Hepatocyte (in vitro differentiated cells): ENCODE measurements at regions not wholly inside any gene's neighbourhood (a gene's known extent, or its start where the extent isn't known, plus 50 kb on each side); places are given as distances from the start of the nearest gene placed in this dataset.

Source experiments
- DNase-seq: peaks from one replicate; pipeline ENCODE4 v3.0.0-alpha.2; 2016; ENCODE audit warnings: low spot score
- H2AFZ ChIP-seq: fragments of 200-600 bp; sonication (generic); 2 replicates; pipeline ENCODE4 v1.6.0; 2016; ENCODE audit warnings: antibody characterized with exemption, mild to moderate bottlenecking
- H3K27ac ChIP-seq: fragments of 200-600 bp; sonication (generic); 2 replicates; pipeline ENCODE4 v1.5.1; 2016; ENCODE audit warnings: mild to moderate bottlenecking
- H3K27me3 ChIP-seq: fragments of 200-600 bp; sonication (generic); 2 replicates; pipeline ENCODE4 v1.6.1; 2016
- H3K36me3 ChIP-seq: fragments of 200-600 bp; sonication (generic); replicated peaks from 2 replicates; pipeline ENCODE4 v1.5.1; 2016; ENCODE audit warnings: low read depth; ENCODE audit not compliant: insufficient read depth
- H3K4me1 ChIP-seq: fragments of 200-600 bp; sonication (generic); 2 replicates; pipeline ENCODE4 v1.5.1; 2016; ENCODE audit warnings: mild to moderate bottlenecking, moderate library complexity; ENCODE audit not compliant: insufficient read depth
- H3K4me2 ChIP-seq: fragments of 200-600 bp; sonication (generic); 2 replicates; pipeline ENCODE4 v1.6.0; 2016
- H3K4me3 ChIP-seq: fragments of 200-600 bp; sonication (generic); 2 replicates; pipeline ENCODE4 v1.5.1; 2016; ENCODE audit warnings: mild to moderate bottlenecking
- H3K79me2 ChIP-seq: fragments of 200-600 bp; sonication (generic); 2 replicates; pipeline ENCODE4 v1.6.0; 2017; ENCODE audit warnings: mild to moderate bottlenecking
- H3K9me2 ChIP-seq: fragments of 200-600 bp; sonication (generic); replicated peaks from 2 replicates; pipeline ENCODE4 v1.6.0; 2017; ENCODE audit warnings: mild to moderate bottlenecking; ENCODE audit not compliant: insufficient read depth
- H3K9me3 ChIP-seq: fragments of 200-600 bp; sonication (generic); 2 replicates; pipeline ENCODE4 v1.5.1; 2016; ENCODE audit warnings: low read depth, mild to moderate bottlenecking
- H4K20me1 ChIP-seq: fragments of 200-600 bp; sonication (generic); 2 replicates; pipeline ENCODE4 v1.6.0; 2016; ENCODE audit warnings: mild to moderate bottlenecking; ENCODE audit not compliant: insufficient read depth, poor library complexity, severe bottlenecking
- EZH2 ChIP-seq: fragments of 200-600 bp; sonication (generic); IDR thresholded peaks from 2 replicates; pipeline ENCODE4 v1.6.1; 2016; ENCODE audit warnings: antibody characterized with exemption, mild to moderate bottlenecking, borderline replicate concordance
- EZH2phosphoT487 ChIP-seq: fragments of 200-600 bp; sonication (generic); IDR thresholded peaks from one replicate; pipeline ENCODE4 v1.6.1; 2018; ENCODE audit warnings: antibody characterized with exemption, mild to moderate bottlenecking, low read depth, moderate library complexity; ENCODE audit not compliant: unreplicated experiment, severe bottlenecking
- WGBS: methylation state at CpG from one replicate; pipeline ENCODE4 v1.1.6; 2016; ENCODE audit warnings: low lambda C conversion rate; ENCODE audit errors: missing lambda C conversion rate; 5-methylcytosine and 5-hydroxymethylcytosine counted together
- TF ChIP-seq, protein P1 (sequence below): fragments of 200-600 bp; sonication (generic); IDR thresholded peaks from 2 replicates; pipeline ENCODE4 v1.5.1; 2016; ENCODE audit warnings: antibody characterized with exemption, mild to moderate bottlenecking; ENCODE audit not compliant: poor library complexity

DNA sequence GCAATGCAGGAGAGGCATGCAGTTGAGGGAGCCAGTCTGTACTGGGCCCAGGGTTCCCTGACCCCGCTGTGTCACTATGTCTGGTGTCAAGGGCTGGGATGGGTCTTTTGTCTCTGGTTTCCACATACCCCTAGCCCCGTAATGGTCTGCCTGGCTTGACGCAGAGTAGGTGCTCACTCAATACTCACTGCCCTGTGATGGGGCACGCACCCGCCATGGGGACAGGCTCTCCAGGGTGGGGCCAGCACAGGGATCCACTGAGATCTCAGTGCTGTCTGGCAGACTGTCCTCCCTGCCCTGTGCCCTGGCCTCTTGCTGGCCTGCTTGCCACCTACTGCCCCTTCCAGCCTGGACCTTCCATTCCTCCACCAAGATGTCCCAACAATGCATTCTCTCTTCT is 101.7 kb upstream of the CD82 start:
- no peaks in the 10 kb centered on the region for H4K20me1 ChIP-seq
- no peaks in the 10 kb centered on the region for H3K4me1 ChIP-seq
- no peak overlapping the region for H3K4me2 ChIP-seq
- H3K27me3 ChIP-seq, result no peaks in the 10 kb centered on the region
- H3K9me3 ChIP-seq, result no peaks in the 10 kb centered on the region
- TF ChIP-seq EZH2phosphoT487 (no peak), EZH2 (no peak)
- TF ChIP-seq, protein P1, sequence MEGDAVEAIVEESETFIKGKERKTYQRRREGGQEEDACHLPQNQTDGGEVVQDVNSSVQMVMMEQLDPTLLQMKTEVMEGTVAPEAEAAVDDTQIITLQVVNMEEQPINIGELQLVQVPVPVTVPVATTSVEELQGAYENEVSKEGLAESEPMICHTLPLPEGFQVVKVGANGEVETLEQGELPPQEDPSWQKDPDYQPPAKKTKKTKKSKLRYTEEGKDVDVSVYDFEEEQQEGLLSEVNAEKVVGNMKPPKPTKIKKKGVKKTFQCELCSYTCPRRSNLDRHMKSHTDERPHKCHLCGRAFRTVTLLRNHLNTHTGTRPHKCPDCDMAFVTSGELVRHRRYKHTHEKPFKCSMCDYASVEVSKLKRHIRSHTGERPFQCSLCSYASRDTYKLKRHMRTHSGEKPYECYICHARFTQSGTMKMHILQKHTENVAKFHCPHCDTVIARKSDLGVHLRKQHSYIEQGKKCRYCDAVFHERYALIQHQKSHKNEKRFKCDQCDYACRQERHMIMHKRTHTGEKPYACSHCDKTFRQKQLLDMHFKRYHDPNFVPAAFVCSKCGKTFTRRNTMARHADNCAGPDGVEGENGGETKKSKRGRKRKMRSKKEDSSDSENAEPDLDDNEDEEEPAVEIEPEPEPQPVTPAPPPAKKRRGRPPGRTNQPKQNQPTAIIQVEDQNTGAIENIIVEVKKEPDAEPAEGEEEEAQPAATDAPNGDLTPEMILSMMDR, result no peak
- no peaks in the 10 kb centered on the region for H3K36me3 ChIP-seq
- H2AFZ ChIP-seq, result no peak overlapping the region
- no peak overlapping the region for H3K27ac ChIP-seq
- H3K4me3 ChIP-seq, result no peak overlapping the region
- no peak for DNase-seq
- no peaks in the 10 kb centered on the region for H3K79me2 ChIP-seq
- H3K9me2 ChIP-seq, result no peaks in the 10 kb centered on the region
- WGBS, result 97% methylated on average over 5 of the region's 5 CpGs

DNA sequence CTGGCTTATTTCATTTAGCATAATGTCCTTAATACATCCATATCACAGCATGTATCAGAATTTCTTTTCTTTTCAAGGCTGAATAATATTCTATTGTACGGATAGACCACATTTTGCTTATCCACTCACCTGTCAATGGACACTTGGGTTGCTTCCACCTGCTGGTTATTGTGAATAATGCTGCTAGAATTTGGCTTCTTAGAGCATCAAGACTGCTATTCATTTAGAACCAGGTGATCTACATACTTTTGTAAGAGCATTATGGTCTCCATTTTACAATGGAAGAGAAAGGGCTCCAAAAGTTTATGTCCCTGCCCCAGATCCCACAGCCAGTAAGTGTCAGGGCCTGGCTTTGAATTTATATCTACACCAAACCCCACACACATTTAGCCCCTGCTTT is 100.7 kb upstream of the CD82 start:
- Histone ChIP-seq H3K27me3 (no peaks in the 10 kb centered on the region), H3K4me2 (no peak overlapping the region), H3K9me2 (no peaks in the 10 kb centered on the region), H3K4me1 (no peaks in the 10 kb centered on the region), H3K9me3 (no peaks in the 10 kb centered on the region), H4K20me1 (no peaks in the 10 kb centered on the region), H3K4me3 (no peak overlapping the region), H3K36me3 (no peaks in the 10 kb centered on the region), H3K79me2 (no peaks in the 10 kb centered on the region), H3K27ac (no peak overlapping the region), H2AFZ (no peak overlapping the region)
- TF ChIP-seq EZH2phosphoT487, result no peak
- no peak for TF ChIP-seq EZH2
- TF ChIP-seq, protein P1, result no peak
- DNase-seq, result no peak
- WGBS, result 87% methylated on average over 1 of the region's 1 CpG

DNA sequence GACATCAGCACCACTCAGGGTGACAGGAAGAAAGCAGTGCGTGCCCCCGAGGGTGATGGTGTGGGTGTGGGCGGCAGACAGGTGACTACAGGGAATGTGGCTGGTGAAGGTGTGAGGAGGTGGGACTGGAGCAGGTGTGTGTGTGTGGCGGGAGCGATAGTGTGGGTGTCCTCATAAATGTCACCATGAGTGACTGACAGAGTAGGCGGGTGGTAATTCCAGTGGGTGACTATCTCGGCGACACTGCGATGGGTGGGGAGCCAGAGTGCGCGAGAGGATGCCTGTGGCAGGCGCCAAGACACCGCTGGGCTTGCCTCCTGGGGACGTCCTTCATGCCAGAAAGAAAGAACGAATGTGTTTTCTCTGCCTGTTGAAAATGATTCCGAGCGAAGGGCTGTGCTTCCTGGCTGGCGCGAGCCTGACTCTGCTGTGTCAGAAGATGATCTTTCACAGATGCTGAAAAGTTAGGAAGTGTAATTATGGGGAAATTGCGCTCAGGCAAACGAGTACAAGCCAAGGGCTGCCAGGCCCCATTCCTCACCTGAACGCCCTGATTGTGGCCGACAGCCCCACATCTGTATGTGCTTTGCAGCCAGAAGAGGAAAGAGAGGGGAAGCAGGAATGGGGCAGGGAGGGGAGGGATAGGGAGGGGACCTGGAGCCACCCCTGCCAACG is 98.8 kb upstream of the CD82 start:
- H3K4me1 ChIP-seq, result no peaks in the 10 kb centered on the region
- H4K20me1 ChIP-seq, result no peaks in the 10 kb centered on the region
- H3K27me3 ChIP-seq, result no peaks in the 10 kb centered on the region
- H3K36me3 ChIP-seq, result no peaks in the 10 kb centered on the region
- no peaks in the 10 kb centered on the region for H3K79me2 ChIP-seq
- H3K9me3 ChIP-seq, result no peaks in the 10 kb centered on the region
- no peak overlapping the region for H3K4me2 ChIP-seq
- no peak overlapping the region for H2AFZ ChIP-seq
- WGBS, result 62% methylated on average over 24 of the region's 24 CpGs
- peak; percentile 22 for DNase-seq
- no peaks in the 10 kb centered on the region for H3K9me2 ChIP-seq
- no peak overlapping the region for H3K4me3 ChIP-seq
- H3K27ac ChIP-seq, result no peak overlapping the region
- TF ChIP-seq, protein P1, result no peak

DNA sequence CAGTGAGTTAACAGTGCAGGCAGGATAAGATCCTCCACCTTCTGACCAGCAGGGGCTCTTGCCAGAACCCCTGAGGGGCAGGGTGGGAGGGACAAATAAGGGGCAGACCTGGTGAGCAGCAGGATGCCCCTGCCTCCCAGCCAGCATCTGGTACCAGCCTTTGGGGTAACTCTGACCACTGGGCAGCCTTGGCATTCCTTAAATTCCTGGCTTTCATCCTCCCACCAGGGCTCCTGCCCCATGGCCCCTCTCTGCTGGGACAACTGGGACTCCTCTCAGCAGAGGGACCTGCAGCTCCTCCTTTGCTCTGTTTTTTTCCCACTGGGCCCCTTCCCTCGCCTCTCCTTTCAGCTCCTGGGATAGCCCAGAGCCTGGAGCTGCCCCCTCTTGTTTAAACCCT is 98.0 kb upstream of the CD82 start:
- no peaks in the 10 kb centered on the region for H3K4me1 ChIP-seq
- no peak overlapping the region for H2AFZ ChIP-seq
- no peaks in the 10 kb centered on the region for H3K27me3 ChIP-seq
- no peak for DNase-seq
- H3K36me3 ChIP-seq, result no peaks in the 10 kb centered on the region
- no peak overlapping the region for H3K4me2 ChIP-seq
- 100% methylated on average over 1 of the region's 1 CpG for WGBS
- H3K4me3 ChIP-seq, result no peak overlapping the region
- no peak overlapping the region for H3K27ac ChIP-seq
- no peaks in the 10 kb centered on the region for H4K20me1 ChIP-seq
- no peaks in the 10 kb centered on the region for H3K9me2 ChIP-seq
- no peaks in the 10 kb centered on the region for H3K79me2 ChIP-seq
- TF ChIP-seq EZH2phosphoT487 (no peak), EZH2 (no peak)
- TF ChIP-seq, protein P1, result no peak
- no peaks in the 10 kb centered on the region for H3K9me3 ChIP-seq
